CD4-positive, CD25-positive, alpha-beta regulatory T cell (primary cell): ENCODE measurements at regions not wholly inside any gene's neighbourhood (a gene's known extent, or its start where the extent isn't known, plus 50 kb on each side); places are given as distances from the start of the nearest gene placed in this dataset.

Experiments used
- ATAC-seq, 2 donors: fragments of 150-1000 bp; cut with Tn5 transposase; one replicate each; pipeline ENCODE4 v1.10.0; 2021; ENCODE audit warnings: low read depth in 2 of 2, moderate number of reproducible peaks in 2 of 2, moderate library complexity in 1 of 2
- DNase-seq, 3 donors: peaks; one replicate each; pipeline versions ENCODE4 v3.0.0 to v3.0.0-alpha.2; 2012 to 2022; ENCODE audit warnings: mixed read lengths in 1 of 3
- H3K27ac ChIP-seq: one replicate; pipeline ENCODE4 v1.7.0; 2013; ENCODE audit warnings: mild to moderate bottlenecking, low read length; ENCODE audit not compliant: insufficient read depth, poor library complexity, severe bottlenecking
- H3K27me3 ChIP-seq: one replicate; pipeline ENCODE4 v1.7.0; 2013; ENCODE audit warnings: low read length; ENCODE audit not compliant: control insufficient read depth, insufficient read depth
- H3K36me3 ChIP-seq: one replicate; pipeline ENCODE4 v1.7.0; 2013; ENCODE audit warnings: mild to moderate bottlenecking, low read length, moderate library complexity; ENCODE audit not compliant: control insufficient read depth, insufficient read depth
- H3K4me1 ChIP-seq: 2 replicates; pipeline ENCODE4 v1.7.0; 2013; ENCODE audit warnings: mild to moderate bottlenecking, low read length; ENCODE audit not compliant: insufficient read depth, control insufficient read depth, poor library complexity, severe bottlenecking
- H3K4me3 ChIP-seq: one replicate; pipeline ENCODE4 v1.7.0; 2013; ENCODE audit warnings: low read depth, mild to moderate bottlenecking, low read length, moderate library complexity
- H3K9me3 ChIP-seq, 2 experiments: 1 replicate in 1 of 2; 2 replicates in 1 of 2; pipeline ENCODE4 v1.7.0; 2013; ENCODE audit warnings: low read length in 2 of 2, mild to moderate bottlenecking in 1 of 2, moderate library complexity in 1 of 2; ENCODE audit not compliant: control insufficient read depth in 2 of 2
- H3K27ac Mint-ChIP-seq, 3 donors: one replicate each; pipeline ENCODE4 v1.8.0; 2020 to 2022; ENCODE audit warnings: mild to moderate bottlenecking in 3 of 3, mixed read lengths in 3 of 3, moderate library complexity in 2 of 3
- H3K27me3 Mint-ChIP-seq: one replicate; pipeline ENCODE4 v1.8.0; 2022; ENCODE audit warnings: mild to moderate bottlenecking, mixed read lengths
- H3K36me3 Mint-ChIP-seq: one replicate; pipeline ENCODE4 v1.8.0; 2020; ENCODE audit warnings: mixed read lengths
- H3K4me1 Mint-ChIP-seq, 4 donors: one replicate each; pipeline ENCODE4 v1.8.0; 2020 to 2022; ENCODE audit warnings: mixed read lengths in 4 of 4, mild to moderate bottlenecking in 1 of 4
- H3K4me3 Mint-ChIP-seq, 4 donors: one replicate each; pipeline ENCODE4 v1.8.0; 2020 to 2022; ENCODE audit warnings: mild to moderate bottlenecking in 4 of 4, mixed read lengths in 4 of 4, moderate library complexity in 3 of 4
- H3K9me3 Mint-ChIP-seq, 7 donors: one replicate each; pipeline ENCODE4 v1.8.0; 2020 to 2022; ENCODE audit warnings: mixed read lengths in 7 of 7, mild to moderate bottlenecking in 3 of 7, moderate library complexity in 2 of 7

DNA sequence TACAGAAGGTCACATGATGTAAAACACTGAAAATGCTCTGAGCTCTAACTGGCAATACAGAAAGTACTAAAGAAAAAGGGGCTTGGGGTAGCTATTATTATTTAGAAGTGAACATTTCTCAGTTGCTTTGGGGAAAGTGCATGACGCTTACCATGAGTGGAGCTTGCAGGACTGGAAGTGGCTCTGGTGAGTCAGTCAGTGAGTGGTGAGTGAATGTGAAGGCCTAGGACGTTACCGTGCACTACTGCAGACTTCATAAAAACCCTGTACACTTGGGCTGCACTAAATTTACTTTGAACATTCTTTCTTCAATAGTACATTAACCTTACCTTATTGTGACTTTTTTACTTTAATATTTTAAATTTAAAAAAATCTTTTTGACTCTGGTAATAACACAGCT, 89.3 kb upstream of the ENPP6 start:
- Mint-ChIP-seq H3K27ac (peak overlapping the region in 1 of 3 donors; percentile 37), H3K4me3 (no peak overlapping the region), H3K27me3 (no peaks in the 10 kb centered on the region), H3K9me3 (peaks cover 0 to 9% (median 4%) of the 10 kb centered on the region in 7 donors), H3K36me3 (no peaks in the 10 kb centered on the region), H3K4me1 (peaks cover 5 to 21% (median 13%) of the 10 kb centered on the region in 4 donors)
- Histone ChIP-seq H3K9me3 (peaks cover 0 to 4% of the 10 kb centered on the region in 2 experiments), H3K4me1 (peaks cover 15% of the 10 kb centered on the region), H3K27me3 (no peaks in the 10 kb centered on the region), H3K27ac (no peak overlapping the region), H3K36me3 (no peaks in the 10 kb centered on the region), H3K4me3 (no peak overlapping the region)
- DNase-seq (no peak), ATAC-seq (no peak)

GRCh38 chr4:184306470-184306869, 88.8 kb upstream of the ENPP6 start:
- no peak for ATAC-seq
- Mint-ChIP-seq H3K4me3 (no peak overlapping the region), H3K27me3 (no peaks in the 10 kb centered on the region), H3K4me1 (peaks cover 5 to 21% (median 13%) of the 10 kb centered on the region in 4 donors), H3K9me3 (peaks cover 0 to 9% (median 4%) of the 10 kb centered on the region in 7 donors), H3K36me3 (no peaks in the 10 kb centered on the region), H3K27ac (peak overlapping the region in 1 of 3 donors; percentile 37)
- no peaks in the 10 kb centered on the region for H3K27me3 ChIP-seq
- no peaks in the 10 kb centered on the region for H3K36me3 ChIP-seq
- H3K4me1 ChIP-seq, result peaks cover 15% of the 10 kb centered on the region
- peaks cover 0 to 4% of the 10 kb centered on the region in 2 experiments for H3K9me3 ChIP-seq
- no peak overlapping the region for H3K27ac ChIP-seq
- DNase-seq, result no peak
- no peak overlapping the region for H3K4me3 ChIP-seq

- DNase-seq (no peak), ATAC-seq (no peak)
- Mint-ChIP-seq H3K27me3 (peaks cover 5% of the 10 kb centered on the region), H3K4me3 (no peak overlapping the region), H3K9me3 (peaks cover 0 to 9% (median 4%) of the 10 kb centered on the region in 7 donors), H3K27ac (peak overlapping the region in 1 of 3 donors; percentile 38), H3K36me3 (no peaks in the 10 kb centered on the region), H3K4me1 (peaks cover 0 to 5% (median 0%) of the 10 kb centered on the region in 4 donors)
- H3K4me3 ChIP-seq, result no peak overlapping the region
- peaks cover 0 to 4% of the 10 kb centered on the region in 2 experiments for H3K9me3 ChIP-seq
- H3K4me1 ChIP-seq, result no peaks in the 10 kb centered on the region
- H3K36me3 ChIP-seq, result no peaks in the 10 kb centered on the region
- H3K27ac ChIP-seq, result no peak overlapping the region
- H3K27me3 ChIP-seq, result no peaks in the 10 kb centered on the region
Observed at GRCh38 chr4:184300816-184301215, 83.1 kb upstream of the ENPP6 start.

DNA sequence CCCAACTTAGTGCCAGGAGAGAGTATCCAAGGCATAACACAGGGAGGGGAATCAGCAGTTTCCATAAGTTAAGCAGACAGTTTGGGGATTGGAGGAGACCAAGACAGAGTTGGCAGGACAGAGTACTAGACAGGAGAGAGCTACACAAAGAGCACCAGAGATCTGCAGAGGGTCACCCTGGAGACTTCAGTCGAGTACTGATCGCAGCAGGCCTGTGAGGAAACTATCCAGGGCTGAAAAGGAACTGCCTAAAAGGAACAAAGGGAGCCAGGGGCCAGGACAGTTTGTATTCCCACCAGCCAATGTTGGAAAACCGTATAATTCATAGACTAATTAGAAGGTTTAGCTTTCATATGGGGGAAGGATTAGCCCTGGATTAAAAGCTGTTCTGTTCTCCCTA, 80.6 kb upstream of the ENPP6 start:
- ATAC-seq, result no peak
- H3K27me3 Mint-ChIP-seq, result peaks cover 5% of the 10 kb centered on the region
- no peaks in the 10 kb centered on the region for H3K4me1 ChIP-seq
- no peak for DNase-seq
- no peaks in the 10 kb centered on the region for H3K9me3 ChIP-seq
- no peak overlapping the region for H3K27ac Mint-ChIP-seq
- H3K9me3 Mint-ChIP-seq, result peaks cover 0 to 5% (median 3%) of the 10 kb centered on the region in 7 donors
- peaks cover 0 to 5% (median 0%) of the 10 kb centered on the region in 4 donors for H3K4me1 Mint-ChIP-seq
- H3K36me3 Mint-ChIP-seq, result no peaks in the 10 kb centered on the region
- H3K4me3 ChIP-seq, result no peak overlapping the region
- H3K27me3 ChIP-seq, result no peaks in the 10 kb centered on the region
- H3K4me3 Mint-ChIP-seq, result no peak overlapping the region
- H3K27ac ChIP-seq, result no peak overlapping the region
- H3K36me3 ChIP-seq, result no peaks in the 10 kb centered on the region

DNA sequence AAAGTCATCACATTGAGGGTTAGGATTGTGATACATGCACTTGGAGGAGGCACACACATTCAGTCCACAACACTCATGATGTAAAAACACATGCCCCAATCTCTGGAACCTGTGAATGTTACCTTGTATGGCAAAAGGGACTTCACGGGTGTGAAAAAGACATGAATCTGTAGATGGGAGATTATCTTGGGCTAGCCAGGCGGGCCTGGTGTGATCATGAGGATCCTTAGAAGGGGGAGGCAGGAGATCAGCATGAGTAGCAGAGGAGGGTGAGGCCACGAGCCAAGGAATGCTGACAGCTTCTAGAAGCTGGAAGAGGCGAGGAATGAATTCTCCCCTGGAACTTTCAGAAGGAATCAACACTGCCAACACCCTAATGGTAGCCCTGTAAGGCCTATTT, 77.5 kb upstream of the ENPP6 start:
- Histone ChIP-seq H3K36me3 (no peaks in the 10 kb centered on the region), H3K4me1 (no peaks in the 10 kb centered on the region), H3K4me3 (no peak overlapping the region), H3K9me3 (no peaks in the 10 kb centered on the region), H3K27me3 (no peaks in the 10 kb centered on the region), H3K27ac (no peak overlapping the region)
- Mint-ChIP-seq H3K4me1 (peaks cover 0 to 5% (median 0%) of the 10 kb centered on the region in 4 donors), H3K9me3 (no peaks in the 10 kb centered on the region), H3K36me3 (no peaks in the 10 kb centered on the region), H3K27ac (no peak overlapping the region), H3K27me3 (peaks cover 5% of the 10 kb centered on the region), H3K4me3 (no peak overlapping the region)
- ATAC-seq, result no peak
- no peak for DNase-seq

- no peak for DNase-seq
- no peak overlapping the region for H3K4me3 Mint-ChIP-seq
- peaks cover 0 to 6% (median 0%) of the 10 kb centered on the region in 4 donors for H3K4me1 Mint-ChIP-seq
- Histone ChIP-seq H3K27me3 (no peaks in the 10 kb centered on the region), H3K9me3 (no peaks in the 10 kb centered on the region), H3K27ac (no peak overlapping the region), H3K4me1 (no peaks in the 10 kb centered on the region), H3K4me3 (no peak overlapping the region), H3K36me3 (no peaks in the 10 kb centered on the region)
- H3K27ac Mint-ChIP-seq, result peak overlapping the region in 1 of 3 donors; percentile 6
- ATAC-seq, result no peak
- H3K9me3 Mint-ChIP-seq, result no peaks in the 10 kb centered on the region
- H3K36me3 Mint-ChIP-seq, result no peaks in the 10 kb centered on the region
- H3K27me3 Mint-ChIP-seq, result peaks cover 5% of the 10 kb centered on the region
Observed at GRCh38 chr4:184294606-184295133, 77.0 kb upstream of the ENPP6 start.

DNA sequence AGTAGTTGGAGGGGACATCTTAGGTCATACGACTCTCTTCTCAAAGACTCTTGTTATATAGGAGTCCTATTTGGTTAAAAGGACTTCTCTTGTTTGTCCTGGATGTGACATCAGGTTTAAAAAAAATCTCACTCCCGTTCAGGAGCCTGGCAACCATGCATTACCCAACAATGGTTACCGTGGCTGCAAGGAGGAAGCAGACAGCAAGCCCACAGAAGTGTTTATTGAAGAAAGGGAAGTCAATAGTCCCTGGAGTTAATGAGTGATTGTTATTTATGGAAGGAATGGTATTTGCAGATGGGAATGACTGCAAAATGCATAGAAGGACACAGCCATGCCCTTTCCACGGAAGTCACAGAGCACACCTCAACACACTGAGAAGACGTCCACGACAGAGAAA, 75.9 kb upstream of the ENPP6 start:
- no peaks in the 10 kb centered on the region for H3K9me3 ChIP-seq

GRCh38 chr4:184292877-184293276, 75.2 kb upstream of the ENPP6 start:
- Histone ChIP-seq H3K27me3 (no peaks in the 10 kb centered on the region), H3K27ac (no peak overlapping the region), H3K4me1 (peaks cover 12% of the 10 kb centered on the region), H3K36me3 (no peaks in the 10 kb centered on the region), H3K4me3 (no peak overlapping the region), H3K9me3 (no peaks in the 10 kb centered on the region)
- peaks cover 11 to 17% (median 13%) of the 10 kb centered on the region in 4 donors for H3K4me1 Mint-ChIP-seq
- ATAC-seq (no peak), DNase-seq (no peak)
- H3K4me3 Mint-ChIP-seq, result no peak overlapping the region
- no peaks in the 10 kb centered on the region for H3K36me3 Mint-ChIP-seq
- H3K27ac Mint-ChIP-seq, result no peak overlapping the region
- no peaks in the 10 kb centered on the region for H3K27me3 Mint-ChIP-seq
- no peaks in the 10 kb centered on the region for H3K9me3 Mint-ChIP-seq

More for the DNA sequence above, 75.9 kb upstream of the ENPP6 start:
- DNase-seq (no peak), ATAC-seq (no peak)
- Mint-ChIP-seq H3K27me3 (peaks cover 5% of the 10 kb centered on the region), H3K36me3 (no peaks in the 10 kb centered on the region), H3K4me3 (no peak overlapping the region), H3K9me3 (no peaks in the 10 kb centered on the region), H3K27ac (no peak overlapping the region), H3K4me1 (peaks cover 4 to 13% (median 9%) of the 10 kb centered on the region in 4 donors)
- Histone ChIP-seq H3K4me3 (no peak overlapping the region), H3K27ac (no peak overlapping the region), H3K36me3 (no peaks in the 10 kb centered on the region), H3K27me3 (no peaks in the 10 kb centered on the region), H3K4me1 (peaks cover 5% of the 10 kb centered on the region)
